H7 (cell line): ENCODE measurements at regions not wholly inside any gene's neighbourhood (a gene's known extent, or its start where the extent isn't known, plus 50 kb on each side); places are given as distances from the start of the nearest gene placed in this dataset.

ENCODE experiments used
- DNase-seq: peaks from one replicate; pipeline ENCODE4 v3.0.0; 2012
- H3K27me3 ChIP-seq: 2 replicates; pipeline ENCODE4 v1.6.0; 2011; ENCODE audit warnings: mild to moderate bottlenecking, low read length; ENCODE audit not compliant: control insufficient read depth, insufficient read depth
- H3K36me3 ChIP-seq: replicated peaks from 2 replicates; pipeline ENCODE4 v1.5.1; 2011; ENCODE audit warnings: low read length; ENCODE audit not compliant: control insufficient read depth, insufficient read depth
- H3K4me3 ChIP-seq: 2 replicates; pipeline ENCODE4 v1.5.1; 2011; ENCODE audit warnings: low read depth, mild to moderate bottlenecking, control low read depth, low read length, moderate library complexity; ENCODE audit not compliant: insufficient read depth

GRCh38 chr16:50917950-50918703 lies 176.2 kb downstream of the CYLD start:
- no peak for DNase-seq
- Histone ChIP-seq H3K36me3 (no peaks in the 10 kb centered on the region), H3K27me3 (no peaks in the 10 kb centered on the region), H3K4me3 (no peak overlapping the region)

- no peak for DNase-seq
- Histone ChIP-seq H3K36me3 (no peaks in the 10 kb centered on the region), H3K27me3 (no peaks in the 10 kb centered on the region), H3K4me3 (no peak overlapping the region)
Observed at GRCh38 chr16:50916040-50916439, 174.2 kb downstream of the CYLD start.

- no peak for DNase-seq
- Histone ChIP-seq H3K36me3 (no peaks in the 10 kb centered on the region), H3K4me3 (no peak overlapping the region), H3K27me3 (no peaks in the 10 kb centered on the region)
Observed at GRCh38 chr16:50915120-50915519, 173.2 kb downstream of the CYLD start.

DNA sequence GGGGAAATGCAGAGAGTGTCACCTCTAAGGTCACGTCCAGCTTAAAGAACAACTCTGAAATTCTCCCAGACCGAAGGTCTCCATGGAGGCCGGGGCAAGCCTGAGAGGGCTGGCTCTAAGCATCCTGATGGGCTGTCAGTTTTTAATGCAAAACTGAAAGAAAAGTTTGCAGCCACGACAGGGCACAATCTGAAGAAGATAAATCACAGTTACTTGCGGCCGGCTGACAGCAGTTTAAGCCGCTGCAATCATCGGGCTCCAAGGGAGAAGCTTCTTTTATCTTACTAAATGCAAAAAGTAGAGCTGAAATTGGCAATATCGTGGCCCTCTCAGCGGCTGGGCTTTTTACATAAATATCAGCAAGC lies 168.8 kb downstream of the CYLD start:
- H3K36me3 ChIP-seq: no peaks in the 10 kb centered on the region
- no peaks in the 10 kb centered on the region for H3K27me3 ChIP-seq
- H3K4me3 ChIP-seq: no peak overlapping the region
- DNase-seq: no peak

DNA sequence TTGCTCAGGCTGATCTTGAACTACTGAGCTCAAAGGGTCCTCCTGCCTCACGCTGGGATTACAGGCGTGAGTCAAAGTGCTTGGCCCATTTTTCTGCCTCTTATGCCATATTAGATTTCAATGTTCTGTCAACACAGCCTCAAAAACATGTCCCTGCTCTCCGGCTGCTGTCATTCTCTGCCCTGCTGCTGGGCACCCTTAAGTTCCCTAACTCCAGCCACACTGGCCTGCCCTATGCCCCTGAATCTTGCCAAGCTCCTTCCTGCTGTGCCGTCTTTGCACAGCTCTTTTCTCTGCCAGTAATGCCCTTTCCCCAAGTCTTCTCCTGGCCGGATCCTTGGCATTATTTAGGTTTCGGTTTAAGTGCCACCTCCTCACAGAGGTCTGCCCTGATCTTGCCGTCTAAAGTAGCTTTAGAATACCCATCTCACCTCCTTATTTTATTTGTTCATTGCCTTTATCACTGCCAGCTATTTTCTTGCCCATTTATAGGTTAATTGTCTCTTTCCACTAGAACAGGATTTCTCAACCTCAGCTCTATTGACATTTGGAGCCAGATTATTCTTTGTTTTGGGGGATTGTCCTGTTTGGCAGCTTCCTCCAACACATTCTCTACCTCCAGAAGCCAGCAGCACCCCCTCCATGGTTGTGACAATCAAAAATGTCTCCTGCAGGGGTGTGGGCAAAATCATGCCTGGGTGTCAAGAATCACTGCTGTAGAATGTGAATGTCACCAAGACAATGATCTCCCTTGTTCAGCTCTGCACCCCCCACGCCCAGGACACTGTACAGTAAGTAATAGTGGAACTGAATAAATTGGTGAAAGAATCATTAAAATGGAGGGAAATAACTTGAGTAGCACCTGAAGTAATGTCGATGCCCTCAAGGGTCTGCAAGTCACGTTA lies 168.2 kb downstream of the CYLD start:
- H3K4me3 ChIP-seq: no peak overlapping the region
- H3K27me3 ChIP-seq: no peaks in the 10 kb centered on the region
- no peaks in the 10 kb centered on the region for H3K36me3 ChIP-seq
- DNase-seq: no peak

DNA sequence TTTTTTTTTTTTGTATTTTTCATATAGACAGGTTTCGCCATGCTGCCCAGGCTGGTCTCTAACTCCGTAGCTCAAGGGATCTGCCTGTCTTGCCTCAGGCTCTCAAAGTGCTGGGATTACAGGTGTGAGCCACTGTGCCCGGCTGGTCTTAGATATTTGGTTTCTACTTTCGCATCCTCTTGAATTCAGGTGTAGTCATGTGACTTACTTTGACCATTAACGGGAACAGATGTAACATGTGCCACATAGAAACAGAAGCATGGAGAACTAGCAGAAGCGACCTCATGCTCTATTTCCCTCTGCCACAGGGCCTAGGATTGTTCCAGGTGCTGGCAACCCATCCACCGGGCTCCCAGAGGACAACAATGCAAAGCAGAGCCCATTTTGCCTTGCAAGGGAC lies 166.6 kb downstream of the CYLD start:
- Histone ChIP-seq H3K4me3 (no peak overlapping the region), H3K27me3 (no peaks in the 10 kb centered on the region), H3K36me3 (no peaks in the 10 kb centered on the region)
- no peak for DNase-seq

DNA sequence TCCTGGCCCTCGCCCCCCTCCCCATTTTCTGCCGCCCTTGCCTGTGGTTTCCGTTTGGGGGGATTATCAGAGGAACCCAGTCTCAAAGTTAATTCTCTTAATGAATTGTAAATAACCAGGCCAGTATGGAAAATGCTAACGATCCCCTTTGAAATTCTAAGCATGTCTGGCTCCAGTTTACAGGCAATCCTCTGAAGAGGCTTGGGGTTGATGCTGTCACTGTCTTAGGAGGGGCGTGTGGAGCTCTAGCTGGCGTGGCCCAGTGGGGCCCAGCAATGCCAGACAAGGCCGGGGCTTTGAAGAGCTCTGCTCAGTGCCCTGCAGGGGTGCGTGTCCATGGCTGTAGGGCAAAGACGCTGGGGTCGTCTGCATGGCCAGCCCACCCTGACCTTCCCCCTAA lies 164.6 kb downstream of the CYLD start:
- H3K27me3 ChIP-seq: no peaks in the 10 kb centered on the region
- H3K4me3 ChIP-seq: no peak overlapping the region
- DNase-seq: no peak
- H3K36me3 ChIP-seq: no peaks in the 10 kb centered on the region

- peak; percentile 56 for DNase-seq
- Histone ChIP-seq H3K4me3 (no peak overlapping the region), H3K27me3 (no peaks in the 10 kb centered on the region), H3K36me3 (no peaks in the 10 kb centered on the region)
Observed at GRCh38 chr16:50902457-50902856, 160.6 kb downstream of the CYLD start.

DNA sequence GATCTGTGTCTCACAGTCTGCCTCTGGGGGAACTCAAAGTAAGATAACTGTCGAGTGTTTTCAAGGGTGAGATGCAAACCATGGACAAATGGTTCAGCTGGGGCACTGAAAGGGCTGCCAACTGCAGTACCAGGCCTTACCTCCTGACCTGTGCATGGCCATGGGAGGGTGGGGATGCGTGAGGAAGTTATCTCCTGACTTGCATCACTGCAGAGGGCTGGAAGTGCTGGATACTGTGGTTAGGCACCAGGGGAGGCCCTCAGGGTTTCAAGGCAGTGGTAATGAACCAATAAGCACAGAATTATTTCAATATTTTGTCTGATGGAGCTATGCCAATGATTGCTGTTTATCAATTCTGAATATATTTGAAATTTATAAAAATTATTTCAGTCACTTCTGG lies 159.2 kb downstream of the CYLD start:
- Histone ChIP-seq H3K4me3 (no peak overlapping the region), H3K36me3 (no peaks in the 10 kb centered on the region), H3K27me3 (no peaks in the 10 kb centered on the region)
- DNase-seq: no peak

GRCh38 chr16:50900391-50900942 lies 158.6 kb downstream of the CYLD start:
- DNase-seq: no peak
- no peaks in the 10 kb centered on the region for H3K27me3 ChIP-seq
- no peaks in the 10 kb centered on the region for H3K36me3 ChIP-seq
- H3K4me3 ChIP-seq: no peak overlapping the region

- H3K27me3 ChIP-seq: no peaks in the 10 kb centered on the region
- H3K4me3 ChIP-seq: no peak overlapping the region
- H3K36me3 ChIP-seq: no peaks in the 10 kb centered on the region
- DNase-seq: no peak
Observed at GRCh38 chr16:50899951-50900350, 158.1 kb downstream of the CYLD start.

DNA sequence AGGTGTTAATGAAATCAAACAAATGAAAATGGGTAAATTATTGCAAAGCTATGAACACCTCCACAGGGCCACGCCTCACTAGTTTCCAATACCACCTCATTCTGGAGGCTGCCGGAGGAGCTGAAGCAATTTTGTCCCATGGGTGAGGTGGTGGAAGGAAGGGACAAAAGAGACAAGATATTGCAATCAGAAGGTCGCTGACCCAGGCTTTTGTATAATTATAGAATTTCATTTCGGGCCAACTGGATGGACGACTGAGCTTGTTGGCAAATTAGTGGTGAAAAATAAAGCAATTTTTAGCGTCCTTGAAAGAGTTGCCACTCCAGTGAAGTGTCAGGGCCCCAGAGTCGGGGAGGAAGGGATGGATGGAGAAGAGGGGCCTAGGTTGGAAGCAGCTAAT lies 147.9 kb downstream of the CYLD start:
- Histone ChIP-seq H3K4me3 (no peak overlapping the region), H3K36me3 (no peaks in the 10 kb centered on the region), H3K27me3 (no peaks in the 10 kb centered on the region)
- DNase-seq: no peak

- no peaks in the 10 kb centered on the region for H3K36me3 ChIP-seq
- H3K4me3 ChIP-seq: no peak overlapping the region
- no peaks in the 10 kb centered on the region for H3K27me3 ChIP-seq
- no peak for DNase-seq
Observed at GRCh38 chr16:50889276-50889675, 147.4 kb downstream of the CYLD start.

DNA sequence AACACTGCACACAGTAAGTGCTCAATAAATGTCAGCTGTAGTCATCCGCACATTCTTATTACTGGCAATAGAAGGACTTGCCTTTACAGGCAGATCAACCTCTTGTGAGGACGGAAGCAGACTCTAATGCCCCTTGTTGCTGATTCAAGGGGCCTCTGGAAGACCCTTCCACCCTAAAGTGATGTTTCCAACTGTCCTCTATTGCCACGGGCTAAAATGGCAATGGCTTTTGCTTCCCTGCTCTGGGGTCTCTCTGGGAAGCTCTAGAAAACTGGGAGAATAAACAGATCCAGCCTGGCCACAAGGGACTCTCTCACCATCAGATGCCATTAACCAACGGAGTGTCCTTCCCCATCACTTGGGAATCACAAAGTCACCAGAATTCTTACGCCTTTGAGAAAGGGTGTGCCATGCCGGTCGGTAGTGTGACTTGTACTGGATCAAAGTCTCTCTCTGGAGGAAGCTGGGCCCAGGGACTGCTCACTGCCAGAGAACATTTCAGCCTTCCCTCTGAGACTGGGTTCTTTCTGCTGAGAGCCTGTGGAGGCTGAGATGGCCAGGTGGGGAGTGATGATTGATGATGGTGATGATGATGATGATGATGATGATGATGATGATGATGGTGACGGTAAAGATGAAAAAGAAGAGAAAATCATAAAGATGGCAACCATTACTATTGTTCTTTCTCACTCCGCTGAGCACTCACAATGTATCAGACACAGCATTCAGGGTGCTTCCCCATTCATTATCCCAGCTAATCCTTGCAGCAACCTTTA lies 146.8 kb downstream of the CYLD start:
- no peaks in the 10 kb centered on the region for H3K36me3 ChIP-seq
- H3K27me3 ChIP-seq: no peaks in the 10 kb centered on the region
- no peak for DNase-seq
- H3K4me3 ChIP-seq: no peak overlapping the region
